ENCODE measurements at regions not wholly inside any gene's neighbourhood (a gene's known extent, or its start where the extent isn't known, plus 50 kb on each side); places are given as distances from the start of the nearest gene placed in this dataset.

GRCh38 chr3:147760085-147760484 lies 350.9 kb downstream of the ZIC1 start:
- DNase-seq = no peak

- DNase-seq = no peak
Measured at GRCh38 chr3:147760941-147761340, 351.8 kb downstream of the ZIC1 start.

- DNase-seq = no peak
Measured at GRCh38 chr3:147773116-147773630, 364.0 kb downstream of the ZIC1 start.

GRCh38 chr3:147775411-147775810 lies 366.2 kb downstream of the ZIC1 start:
- DNase-seq = no peak

- DNase-seq = no peak
Measured at GRCh38 chr3:147775816-147776530, 366.8 kb downstream of the ZIC1 start.

- DNase-seq = no peak
Measured at GRCh38 chr3:147793841-147794240, 384.7 kb downstream of the ZIC1 start.

GRCh38 chr3:147794596-147794995 lies 385.4 kb downstream of the ZIC1 start:
- DNase-seq = no peak

- DNase-seq = no peak
Measured at GRCh38 chr3:147795418-147795817, 386.3 kb downstream of the ZIC1 start.

- DNase-seq = no peak
Measured at GRCh38 chr3:147797095-147797494, 387.9 kb downstream of the ZIC1 start.

GRCh38 chr3:147799601-147800000 lies 390.4 kb downstream of the ZIC1 start:
- DNase-seq = no peak

GRCh38 chr3:147807776-147808175 lies 398.6 kb downstream of the ZIC1 start:
- no peak for DNase-seq

- no peak for DNase-seq
Measured at GRCh38 chr3:147809206-147809605, 400.0 kb downstream of the ZIC1 start.

GRCh38 chr3:147812186-147812911 lies 403.2 kb downstream of the ZIC1 start:
- DNase-seq = no peak

GRCh38 chr3:147813256-147813655 lies 404.1 kb downstream of the ZIC1 start:
- no peak for DNase-seq

GRCh38 chr3:147816752-147817151 lies 407.6 kb downstream of the ZIC1 start:
- DNase-seq = peak; percentile 29

- no peak for DNase-seq
Measured at GRCh38 chr3:147832611-147833010, 423.4 kb downstream of the ZIC1 start.

- no peak for DNase-seq
Measured at GRCh38 chr3:147836330-147836729, 427.2 kb downstream of the ZIC1 start.

GRCh38 chr3:147838652-147839051 lies 429.5 kb downstream of the ZIC1 start:
- DNase-seq = no peak

- DNase-seq = no peak
Measured at GRCh38 chr3:147843331-147843730, 434.2 kb downstream of the ZIC1 start.

- no peak for DNase-seq
Measured at GRCh38 chr3:147846293-147846692, 437.1 kb downstream of the ZIC1 start.

GRCh38 chr3:147846854-147847478 lies 437.8 kb downstream of the ZIC1 start:
- DNase-seq = no peak

- no peak for DNase-seq
Measured at GRCh38 chr3:147851062-147851461, 441.9 kb downstream of the ZIC1 start.

- no peak for DNase-seq
Measured at GRCh38 chr3:147854542-147854941, 445.4 kb downstream of the ZIC1 start.
